Activated naive CD4-positive, alpha-beta T cell treated with Interleukin-2 at 50 U/mL for 16 hours (primary cell): ENCODE measurements at regions not wholly inside any gene's neighbourhood (a gene's known extent, or its start where the extent isn't known, plus 50 kb on each side); places are given as distances from the start of the nearest gene placed in this dataset.

ENCODE experiments used
- DNase-seq: peaks from one replicate; pipeline ENCODE4 v3.0.0-alpha.2; 2020

DNA sequence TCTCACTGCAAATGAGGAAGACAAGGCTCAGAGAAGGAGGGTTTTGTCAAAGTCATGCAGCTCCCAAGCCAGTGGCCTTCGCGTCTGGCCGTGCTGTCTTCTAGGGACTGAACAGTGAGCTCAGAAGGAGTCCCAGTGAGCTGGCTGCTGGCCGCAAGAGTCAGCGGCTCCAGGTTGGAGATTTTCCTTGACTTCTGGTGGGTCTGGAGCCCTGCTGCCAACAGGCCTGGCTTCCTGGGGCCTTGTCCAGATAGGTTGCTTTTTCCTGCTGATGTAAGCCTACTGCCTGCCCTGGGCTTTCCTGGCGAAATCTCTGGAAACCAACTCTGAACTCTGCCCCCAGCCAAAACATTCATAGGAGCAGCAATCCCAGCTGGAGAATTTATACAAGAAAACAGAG lies 272.7 kb upstream of the CADM1 start:
- no peak for DNase-seq

DNA sequence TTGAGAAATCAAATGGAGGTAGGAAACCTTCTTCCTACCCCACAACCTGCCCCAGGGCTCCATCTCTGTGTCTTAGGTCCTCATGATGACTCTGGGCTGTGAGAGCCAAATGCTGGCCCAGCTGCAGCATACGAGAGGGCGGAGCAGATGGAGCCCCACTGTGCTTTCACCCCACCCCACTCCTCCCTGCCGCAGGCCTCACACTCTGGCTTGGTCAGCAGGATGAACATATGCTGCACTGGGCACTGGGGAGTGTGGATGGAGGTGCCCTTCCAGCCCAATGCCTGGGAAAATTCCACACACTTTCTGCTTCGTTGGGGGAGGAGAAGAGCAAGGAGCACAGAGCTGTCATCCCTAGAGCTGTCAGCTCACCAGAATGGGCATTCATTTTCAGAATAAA lies 271.6 kb upstream of the CADM1 start:
- no peak for DNase-seq

- no peak for DNase-seq
These were observed 270.5 kb upstream of the CADM1 start for GRCh38 chr11:115774756-115775155.

- no peak for DNase-seq
These were observed 265.7 kb upstream of the CADM1 start for GRCh38 chr11:115769891-115770290.

DNA sequence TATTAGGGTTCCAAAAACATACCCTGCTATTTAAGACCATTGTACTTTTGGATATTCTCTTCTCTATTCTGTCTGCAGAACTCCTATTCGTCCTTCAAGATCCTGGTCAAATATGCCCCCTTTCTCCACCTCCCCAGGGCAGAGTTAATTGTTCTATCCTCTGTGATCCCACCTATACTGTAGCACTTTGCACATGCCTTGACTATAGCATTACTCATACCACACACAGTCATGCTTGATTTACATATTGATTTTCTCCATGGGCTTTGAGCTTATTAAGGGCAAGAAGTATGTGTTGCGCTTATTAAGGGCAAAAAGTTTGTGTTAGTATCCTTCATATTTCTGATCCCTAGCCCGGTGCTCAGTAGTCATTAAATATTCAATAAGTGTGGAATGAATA lies 263.7 kb upstream of the CADM1 start:
- no peak for DNase-seq

DNA sequence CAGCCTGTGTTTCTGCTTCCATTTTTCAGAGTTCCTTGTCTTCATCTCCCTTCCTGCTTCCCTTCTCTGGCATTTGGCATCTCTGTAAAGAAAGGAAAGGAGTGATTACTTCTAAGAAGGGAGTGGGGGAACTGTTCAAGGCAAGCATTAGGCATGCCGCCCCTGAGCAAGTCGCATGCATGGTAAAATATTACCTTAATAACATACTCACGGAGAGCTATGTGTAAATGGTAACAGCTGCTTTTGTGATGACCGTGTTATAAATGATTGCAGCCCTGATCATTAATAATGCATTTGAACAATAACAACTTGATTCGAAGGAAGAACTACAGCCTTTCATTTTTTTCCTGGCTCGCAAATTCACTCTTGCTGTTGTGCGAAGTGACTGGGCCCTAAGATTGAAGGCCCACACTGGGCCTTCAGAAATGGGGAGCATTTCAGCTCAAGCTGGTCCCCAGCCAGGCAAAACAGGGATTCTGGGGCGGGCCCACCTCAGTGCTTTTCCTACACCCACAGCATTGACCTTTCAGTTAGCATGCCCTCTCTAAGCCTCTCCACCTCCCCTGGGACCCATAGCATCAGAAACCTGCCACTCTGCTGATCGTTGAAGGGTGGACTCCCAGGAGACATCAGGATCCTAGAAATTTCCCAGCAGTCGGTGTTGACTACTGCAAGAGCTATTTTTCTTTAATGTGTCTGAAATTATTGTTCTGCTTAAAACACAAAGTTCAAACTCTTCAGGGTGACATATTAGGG lies 263.0 kb upstream of the CADM1 start:
- no peak for DNase-seq

GRCh38 chr11:115766561-115766960 lies 262.3 kb upstream of the CADM1 start:
- no peak for DNase-seq

- no peak for DNase-seq
These were observed 261.6 kb upstream of the CADM1 start for GRCh38 chr11:115765803-115766239.

DNA sequence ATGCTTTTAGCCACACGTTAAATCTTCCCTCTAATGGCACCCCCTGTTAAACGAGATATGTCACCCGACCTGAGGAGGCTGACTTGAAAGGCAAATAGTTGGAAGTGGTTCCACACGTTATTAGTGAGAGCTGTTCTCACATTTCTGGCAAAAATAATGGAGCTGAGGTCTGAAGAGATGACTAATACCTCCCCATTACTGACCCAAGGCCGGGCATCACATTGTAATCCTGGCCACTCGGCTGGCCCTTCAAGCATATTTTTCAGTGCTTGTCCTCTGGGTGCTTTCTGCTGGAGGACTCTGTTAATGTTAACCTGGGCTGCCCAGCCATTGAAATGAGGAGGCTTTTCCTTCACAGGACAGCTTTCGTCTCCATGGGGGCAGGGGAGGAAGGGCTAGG lies 260.0 kb upstream of the CADM1 start:
- DNase-seq, result no peak

DNA sequence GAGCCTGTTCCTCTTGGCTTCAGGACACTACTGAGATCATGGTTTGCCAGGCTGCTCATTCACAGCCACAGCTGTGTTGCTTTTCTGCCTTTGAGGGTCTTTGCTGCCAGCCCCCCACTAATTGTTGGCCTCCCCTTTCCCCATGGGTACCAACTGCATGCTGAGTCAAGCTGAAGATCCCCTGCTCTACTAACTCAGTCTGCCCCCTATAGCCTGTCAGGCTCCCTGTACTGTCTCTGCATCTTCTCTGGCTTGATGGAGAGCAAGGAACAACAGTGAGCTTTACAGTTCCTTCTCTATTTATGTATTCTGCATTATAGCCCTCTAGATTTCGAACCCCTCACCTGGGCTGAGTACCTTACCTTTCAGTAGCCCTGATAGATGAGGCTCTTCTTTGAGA lies 257.6 kb upstream of the CADM1 start:
- DNase-seq, result no peak

- no peak for DNase-seq
These were observed 257.1 kb upstream of the CADM1 start for GRCh38 chr11:115761348-115761747.

GRCh38 chr11:115760461-115761320 lies 256.5 kb upstream of the CADM1 start:
- no peak for DNase-seq

DNA sequence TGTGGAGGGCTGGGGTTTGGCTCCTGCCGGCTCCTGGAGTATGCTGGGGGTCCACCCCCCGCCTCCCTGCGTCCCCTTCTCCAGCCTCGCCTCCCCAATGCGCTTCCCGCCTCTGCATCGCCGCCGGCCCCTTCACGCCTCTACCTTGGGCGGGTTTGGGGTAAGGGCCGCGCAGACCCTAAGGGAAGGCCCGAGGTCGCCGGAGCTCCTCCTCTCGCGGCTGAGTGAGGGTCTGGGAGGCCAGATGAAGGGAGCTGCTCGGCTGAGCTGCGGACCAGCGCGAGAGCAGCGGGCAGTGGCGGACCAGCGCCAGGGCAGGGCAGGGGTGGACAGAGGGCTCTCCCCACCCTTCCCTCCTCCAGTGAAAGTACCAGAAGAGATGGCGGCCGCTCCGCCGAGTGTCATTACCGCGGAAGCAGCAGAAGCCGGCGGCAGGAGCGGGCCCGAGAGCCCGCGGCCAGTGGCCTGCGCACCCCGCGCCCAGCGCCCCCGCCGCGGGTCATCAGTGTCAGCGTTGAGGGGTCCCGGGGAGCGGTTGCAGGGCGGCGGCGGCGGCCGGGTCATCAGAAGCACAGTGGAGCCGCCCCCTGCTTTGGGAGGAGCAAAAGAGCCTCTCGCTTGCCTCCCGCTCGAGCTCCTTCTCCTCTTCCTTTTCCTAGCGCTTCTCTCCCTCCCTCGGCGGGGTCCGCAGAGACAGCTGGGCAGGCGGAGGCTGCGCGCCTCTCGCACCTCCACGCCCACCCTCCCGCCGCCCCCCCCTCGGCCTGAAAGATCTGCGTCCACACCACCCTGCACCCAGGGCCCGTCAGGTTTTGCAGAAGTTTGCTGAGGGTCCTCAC lies 255.6 kb upstream of the CADM1 start:
- DNase-seq, result no peak

DNA sequence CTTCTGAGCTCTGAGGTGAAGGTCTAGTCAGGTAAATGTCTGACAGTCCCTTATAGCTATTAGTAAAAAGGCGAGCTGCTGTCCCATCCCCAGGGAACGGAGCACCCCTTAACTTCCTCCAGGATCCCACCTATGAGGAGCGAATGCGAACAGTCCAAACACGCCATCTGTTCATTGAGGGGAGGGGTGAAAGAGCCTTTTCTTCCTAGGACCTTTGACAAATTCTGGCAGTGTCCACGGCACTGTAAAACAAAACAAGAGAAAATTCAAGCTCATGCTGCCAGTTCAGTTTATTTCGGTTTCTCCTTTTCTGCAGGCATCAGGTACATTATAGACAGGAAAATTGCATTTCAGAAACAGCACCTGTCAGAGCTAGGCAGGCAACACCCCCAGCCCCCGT lies 253.8 kb upstream of the CADM1 start:
- DNase-seq, result no peak

DNA sequence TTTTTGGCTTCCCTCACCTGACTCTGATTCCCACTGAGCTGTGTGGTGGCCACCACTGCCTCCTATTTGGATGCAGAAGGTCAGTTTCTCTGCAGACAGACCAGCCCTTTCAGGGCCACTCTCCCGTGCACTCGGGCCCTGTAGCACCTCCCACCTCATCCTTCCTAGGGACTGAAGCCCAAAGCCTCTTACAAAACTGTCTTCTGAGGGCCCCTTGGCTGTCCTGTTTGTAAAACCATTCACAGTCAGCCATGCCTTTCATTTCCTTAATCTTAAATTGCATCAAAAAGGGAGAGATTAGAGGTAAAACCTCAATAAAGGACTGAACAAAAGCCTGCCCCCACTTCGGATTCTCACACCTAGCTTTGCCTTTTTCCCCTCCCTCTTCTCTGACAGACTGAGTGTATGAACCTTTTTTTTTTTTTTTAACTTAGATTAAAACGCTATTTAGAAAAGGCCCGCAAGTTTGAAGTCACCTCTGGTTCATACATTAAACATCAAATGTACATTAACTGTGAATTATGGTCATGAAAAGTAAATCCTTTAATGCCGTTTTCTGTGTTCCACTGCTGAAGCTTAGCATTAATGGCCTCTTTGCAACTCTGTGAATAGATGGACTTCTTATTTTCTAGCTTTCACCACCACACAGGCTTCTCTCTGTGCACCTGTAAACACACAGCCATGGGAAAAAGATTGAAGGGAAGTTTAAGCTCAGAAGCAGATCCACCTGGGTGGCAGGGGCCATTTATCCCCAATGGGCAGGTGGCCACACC lies 247.2 kb upstream of the CADM1 start:
- no peak for DNase-seq

GRCh38 chr11:115745610-115746512 lies 241.6 kb upstream of the CADM1 start:
- no peak for DNase-seq

GRCh38 chr11:115745066-115745465 lies 240.9 kb upstream of the CADM1 start:
- no peak for DNase-seq

DNA sequence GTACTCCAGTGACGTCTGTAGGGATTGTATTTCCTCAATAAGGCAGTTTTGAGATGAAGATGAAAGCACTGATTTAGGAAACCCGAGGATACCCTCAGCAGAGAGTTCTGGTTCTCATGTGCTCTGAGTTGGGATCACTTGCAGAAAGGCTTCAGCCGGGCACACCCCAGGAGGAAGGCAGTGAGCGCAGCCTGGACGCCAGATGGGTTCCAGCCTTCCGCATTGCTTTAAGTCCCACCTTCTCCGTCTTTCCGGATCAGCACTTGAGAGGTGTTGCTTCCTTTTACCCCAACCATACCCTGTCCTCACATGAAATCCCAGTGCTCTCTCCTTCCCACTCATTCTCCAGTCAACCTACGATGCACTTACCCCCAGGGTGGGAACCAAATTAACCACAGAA lies 239.5 kb upstream of the CADM1 start:
- no peak for DNase-seq

DNA sequence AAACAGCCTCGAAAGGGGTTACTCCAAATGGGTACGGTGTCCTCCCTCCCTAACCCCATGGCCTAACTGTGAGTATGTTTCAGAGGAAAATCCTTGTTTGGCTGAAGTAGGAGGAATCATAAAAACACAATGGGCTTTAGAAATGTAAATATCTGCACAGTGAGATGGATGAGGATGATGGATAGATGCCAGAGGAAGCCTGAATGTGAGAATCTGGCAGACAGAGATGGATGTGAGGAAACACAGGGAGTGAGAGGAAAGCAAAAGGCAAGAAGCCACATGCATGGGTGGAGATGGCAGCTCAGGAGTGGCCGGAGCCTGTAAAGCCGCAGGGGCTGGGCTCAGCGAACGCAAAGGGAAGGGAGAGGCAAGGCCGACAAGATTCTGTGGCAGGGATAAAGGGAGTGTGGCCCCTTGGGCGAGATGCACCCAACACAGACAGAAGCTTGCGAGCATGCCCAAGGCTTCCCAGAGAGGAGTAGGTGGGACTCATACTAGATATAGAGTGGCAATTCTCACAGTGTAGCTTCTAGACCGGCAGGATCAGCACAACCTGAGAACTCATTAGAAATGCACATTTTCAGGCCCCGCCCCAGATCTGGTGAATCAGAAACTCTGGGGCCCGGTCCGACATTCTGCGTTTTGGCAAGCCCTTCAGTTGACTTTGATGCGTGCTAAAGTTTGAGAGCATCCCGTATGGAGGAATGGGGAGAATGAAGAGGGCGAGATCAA lies 237.3 kb upstream of the CADM1 start:
- no peak for DNase-seq

DNA sequence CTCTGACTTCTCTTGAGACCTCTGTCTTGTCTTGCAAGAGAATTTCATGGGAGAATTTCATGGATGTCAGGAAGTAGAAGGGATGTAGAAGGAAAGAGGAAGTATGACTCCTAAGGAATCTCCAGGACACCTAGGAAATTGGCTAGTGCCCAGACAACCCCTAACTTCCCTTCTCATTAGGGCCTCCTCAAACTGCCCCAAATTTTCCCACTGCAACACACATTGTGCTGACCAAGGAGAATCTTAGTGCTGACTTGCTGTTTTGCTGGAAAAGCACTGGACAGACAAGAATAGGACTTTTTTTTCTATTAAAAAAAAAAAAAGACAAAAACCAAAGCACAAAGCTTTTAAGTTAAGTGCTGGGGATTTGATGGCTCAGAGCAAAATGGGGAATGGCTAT lies 236.1 kb upstream of the CADM1 start:
- DNase-seq, result no peak

- no peak for DNase-seq
These were observed 235.7 kb upstream of the CADM1 start for GRCh38 chr11:115739878-115740277.
